MV-4-11 (cell line): ENCODE measurements at regions not wholly inside any gene's neighbourhood (a gene's known extent, or its start where the extent isn't known, plus 50 kb on each side); places are given as distances from the start of the nearest gene placed in this dataset.

Experiments
- DNase-seq: peaks from one replicate; lab custom pipeline; 2025; lab: John Stamatoyannopoulos, UW

GRCh38 chr2:158006961-158007719 lies 94.5 kb upstream of the UPP2 start:
- peak; percentile 60 for DNase-seq

DNA sequence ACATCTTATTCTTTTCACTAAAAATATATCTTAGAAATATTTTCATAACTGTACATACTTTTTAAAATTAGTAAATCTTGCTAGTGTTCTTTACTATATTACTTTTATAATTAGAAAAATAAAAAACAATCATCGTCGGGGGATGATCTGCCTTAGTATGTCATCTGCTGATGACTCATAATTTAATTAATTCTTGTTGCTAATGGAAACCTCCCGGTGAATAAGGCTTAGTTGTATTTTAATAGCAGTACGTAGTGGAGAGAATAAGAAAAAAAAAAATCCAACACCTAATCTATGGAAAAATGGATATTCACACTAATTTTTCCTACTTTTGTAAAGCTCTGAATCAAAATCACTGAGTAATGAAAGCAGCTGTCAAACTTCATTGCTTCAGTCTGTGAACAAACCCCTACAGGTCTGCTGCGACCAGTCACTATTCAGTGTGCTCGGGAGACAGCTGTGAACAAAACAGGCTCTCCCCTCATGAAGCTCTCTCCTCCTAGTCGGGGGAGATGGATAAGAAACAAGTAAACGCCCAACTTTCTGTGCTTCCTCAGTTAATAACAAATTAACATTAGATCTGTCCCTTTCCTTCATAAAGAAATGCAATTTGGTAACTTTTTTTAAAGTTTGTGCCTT lies 97.4 kb upstream of the UPP2 start:
- DNase-seq: no peak

- DNase-seq: no peak
These were observed 99.6 kb upstream of the UPP2 start for GRCh38 chr2:158002079-158002478.

GRCh38 chr2:157996799-157997198 lies 104.9 kb upstream of the UPP2 start:
- DNase-seq: no peak

DNA sequence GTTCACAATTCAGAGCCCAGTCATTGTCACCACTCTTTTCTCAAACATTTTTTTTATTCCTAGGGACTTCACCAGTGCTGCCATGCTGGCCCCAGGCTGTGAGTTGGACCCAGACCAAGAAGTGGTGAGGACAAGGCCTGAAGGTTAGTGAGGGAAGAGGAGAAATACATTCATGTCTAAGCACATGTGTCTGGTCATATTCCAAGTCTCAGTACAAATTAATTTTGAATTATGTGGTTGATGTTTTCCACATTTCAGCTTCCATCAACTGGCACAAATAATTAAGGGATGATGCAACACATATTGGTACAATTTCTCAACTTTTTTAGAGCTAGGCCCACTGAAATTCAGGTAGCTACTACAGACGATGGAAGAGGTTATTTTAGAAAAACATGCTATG lies 106.6 kb upstream of the UPP2 start:
- DNase-seq: no peak

GRCh38 chr2:157991932-157992331 lies 109.7 kb upstream of the UPP2 start:
- no peak for DNase-seq

GRCh38 chr2:157990173-157990572 lies 111.5 kb upstream of the UPP2 start:
- no peak for DNase-seq

DNA sequence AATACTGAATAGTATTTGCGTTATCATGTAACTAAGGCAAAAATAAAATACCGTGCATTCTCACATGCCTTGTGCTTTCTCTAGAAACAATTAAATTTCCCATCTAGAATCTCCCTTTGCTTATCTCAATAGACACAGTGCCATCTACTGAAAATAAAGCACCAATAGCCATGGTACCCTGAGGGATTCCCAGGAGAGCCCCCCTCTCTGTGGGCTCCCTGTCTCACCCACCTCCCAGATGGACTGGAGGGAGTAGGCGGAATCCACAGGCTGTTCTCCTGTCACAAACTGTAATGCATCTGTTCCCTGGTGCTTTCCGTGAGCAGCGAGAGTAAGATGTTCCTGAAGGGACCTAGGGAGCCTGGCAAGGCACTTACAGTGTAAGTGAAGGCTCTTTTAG lies 112.4 kb upstream of the UPP2 start:
- DNase-seq: no peak

- no peak for DNase-seq
These were observed 110.6 kb upstream of the ACVR1 start for GRCh38 chr2:157986761-157987160.

- DNase-seq: no peak
These were observed 108.7 kb upstream of the ACVR1 start for GRCh38 chr2:157984866-157985265.

DNA sequence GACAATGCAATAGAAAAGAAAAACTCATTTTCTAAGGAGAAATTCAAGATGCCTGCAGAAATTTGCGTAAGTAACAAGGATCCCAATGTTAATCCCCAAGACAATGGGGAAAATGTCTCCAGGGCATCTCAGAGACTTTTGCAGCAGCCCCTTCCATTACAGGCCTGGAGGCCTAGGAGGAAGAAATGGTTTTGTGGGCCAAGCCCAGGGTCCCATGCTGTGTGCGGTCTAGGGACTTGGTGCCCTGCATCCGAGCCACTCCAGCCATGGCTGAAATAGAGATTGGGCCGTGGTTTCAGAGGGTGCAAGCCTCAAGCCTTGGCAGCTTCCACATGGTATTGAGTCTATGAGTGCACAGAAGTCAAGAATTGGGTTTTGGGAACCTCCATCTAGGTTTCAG lies 103.9 kb upstream of the ACVR1 start:
- DNase-seq: no peak

DNA sequence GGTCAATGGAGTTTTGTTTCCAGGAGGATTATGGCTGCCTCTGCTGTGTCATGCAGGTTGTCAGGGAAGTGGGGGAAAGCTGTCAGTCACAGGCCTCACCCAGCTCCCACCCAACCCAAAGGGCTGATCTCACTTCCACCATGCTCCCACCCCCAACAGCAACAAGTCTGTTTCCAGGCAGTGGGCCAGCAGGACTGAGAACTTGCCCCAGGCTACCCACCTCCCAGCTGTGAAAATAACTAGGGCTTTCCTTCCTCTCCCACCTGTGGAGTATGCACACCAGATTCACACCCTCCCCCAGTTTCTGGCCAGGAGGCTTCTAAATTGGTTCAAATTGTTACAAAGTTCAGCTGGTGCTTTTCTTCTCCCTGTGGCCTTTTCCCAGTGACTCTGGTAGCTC lies 95.6 kb upstream of the ACVR1 start:
- no peak for DNase-seq

- no peak for DNase-seq
These were observed 91.7 kb upstream of the ACVR1 start for GRCh38 chr2:157967856-157968255.

- DNase-seq: no peak
These were observed 83.1 kb upstream of the ACVR1 start for GRCh38 chr2:157959249-157959648.

DNA sequence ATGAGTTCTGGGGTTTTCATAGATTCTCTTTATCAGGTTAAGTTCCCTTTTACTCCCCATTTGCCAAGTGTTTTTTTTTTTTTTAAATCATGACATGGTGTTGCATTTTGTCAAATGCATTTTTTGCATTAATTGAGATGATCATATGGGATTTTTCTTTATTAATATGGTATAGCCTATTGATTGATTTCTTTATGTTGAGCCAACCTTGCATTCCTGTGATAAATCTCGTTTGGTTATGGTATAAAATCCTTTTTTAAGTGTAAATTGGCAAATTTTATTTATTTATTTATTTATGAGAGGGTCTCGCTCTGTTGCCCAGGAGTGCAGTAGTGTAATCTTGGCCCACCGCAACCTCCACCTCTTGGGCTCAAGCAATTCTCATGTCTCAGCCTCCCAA lies 81.5 kb upstream of the ACVR1 start:
- no peak for DNase-seq

- no peak for DNase-seq
These were observed 76.4 kb upstream of the ACVR1 start for GRCh38 chr2:157952558-157952957.

GRCh38 chr2:157948856-157949255 lies 72.7 kb upstream of the ACVR1 start:
- no peak for DNase-seq

GRCh38 chr2:157946919-157947557 lies 70.9 kb upstream of the ACVR1 start:
- no peak for DNase-seq

DNA sequence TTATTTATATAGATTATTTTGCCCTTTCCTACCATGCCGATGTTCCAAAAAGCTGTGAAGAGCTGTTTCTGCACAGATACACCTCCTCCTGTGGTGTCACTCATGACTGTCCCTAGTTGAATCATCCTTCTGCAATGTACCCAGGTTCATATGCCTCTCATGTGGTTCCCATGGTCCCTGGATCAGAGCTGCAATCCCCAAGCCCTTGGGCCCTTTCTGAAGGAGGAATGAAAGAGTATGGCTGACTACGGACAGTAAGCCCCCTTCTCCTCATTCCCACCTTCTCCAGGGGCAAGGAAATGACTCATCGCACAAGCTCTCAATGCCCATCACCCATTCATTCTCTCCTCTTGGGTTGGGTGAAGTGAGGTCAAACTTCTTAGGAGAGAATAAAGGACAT lies 63.9 kb upstream of the ACVR1 start:
- DNase-seq: no peak

- no peak for DNase-seq
These were observed 62.4 kb upstream of the ACVR1 start for GRCh38 chr2:157938556-157938955.

DNA sequence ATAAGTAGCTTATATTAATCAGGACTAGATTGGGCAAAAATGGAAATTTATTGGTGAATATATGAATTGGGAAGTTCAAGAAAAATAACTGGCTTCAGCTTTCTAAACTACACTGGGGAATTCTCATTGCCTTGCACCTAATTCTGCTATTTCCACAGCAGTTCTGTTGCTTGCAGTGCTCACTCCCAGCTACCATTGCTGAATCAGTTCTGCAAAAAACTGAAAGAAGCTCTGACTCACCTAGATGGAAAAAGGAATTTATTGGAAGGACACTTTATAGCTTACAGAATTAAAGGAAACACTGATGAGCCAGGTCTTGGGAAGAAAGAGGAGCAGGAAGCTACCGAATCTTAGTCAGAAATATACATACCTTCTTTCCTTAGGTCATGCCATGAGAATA lies 60.3 kb upstream of the ACVR1 start:
- no peak for DNase-seq

- DNase-seq: no peak
These were observed 59.3 kb upstream of the ACVR1 start for GRCh38 chr2:157935378-157935906.

DNA sequence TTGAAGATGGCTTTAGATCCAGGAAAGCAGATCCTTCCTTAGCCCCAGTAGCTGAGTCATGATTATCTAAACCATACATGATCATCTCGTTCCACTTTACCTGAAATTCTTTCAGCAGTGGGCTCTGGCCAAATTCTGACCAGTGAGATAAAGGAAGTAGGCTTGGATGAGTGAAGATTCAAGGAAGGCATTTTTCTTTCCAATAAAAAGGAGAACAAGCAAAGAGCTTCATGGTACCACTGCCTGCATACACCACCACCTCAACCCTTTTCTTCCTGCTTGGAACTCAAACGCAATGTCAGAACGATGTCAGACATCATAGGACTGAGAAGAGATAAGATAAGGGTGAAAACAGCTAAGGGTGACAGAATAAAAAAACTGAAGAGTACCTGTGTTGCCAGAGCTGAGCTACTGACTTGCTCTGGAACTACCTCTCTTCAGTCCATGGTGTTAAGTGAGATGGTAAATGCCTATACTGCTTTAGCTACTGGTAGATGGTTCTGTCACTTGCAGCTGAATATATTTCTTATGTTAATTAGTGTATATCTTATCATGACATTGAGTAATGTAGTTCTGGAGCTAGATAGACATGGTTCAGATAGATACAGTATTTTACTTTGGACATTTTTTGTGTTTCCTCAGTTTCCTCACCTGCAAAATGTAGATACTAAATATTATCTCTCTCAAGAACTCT lies 58.7 kb upstream of the ACVR1 start:
- DNase-seq: no peak
